HG02885 (cell line): ENCODE measurements at regions not wholly inside any gene's neighbourhood (a gene's known extent, or its start where the extent isn't known, plus 50 kb on each side); places are given as distances from the start of the nearest gene placed in this dataset.
"Not testable (repeated sequence)": the region's sequence is repeated elsewhere in the genome, so short reads cannot be mapped to it uniquely, and the experiment has no call there.

Source experiments
- ATAC-seq: cut with Tn5 transposase; IDR thresholded peaks from one replicate; pipeline ENCODE4 v1.9.1; 2021; ENCODE audit warnings: mild to moderate bottlenecking; ENCODE audit not compliant: unreplicated experiment, poor library complexity

- no peak for ATAC-seq
These were observed 470.0 kb downstream of the GASK1B start for GRCh38 chr4:157702831-157703230.

GRCh38 chr4:157701695-157701994 is 471.2 kb downstream of the GASK1B start:
- ATAC-seq: no peak

GRCh38 chr4:157700898-157701694 is 471.7 kb downstream of the GASK1B start:
- ATAC-seq: no peak

- ATAC-seq: no peak
These were observed 468.9 kb downstream of the GRIA2 start for GRCh38 chr4:157689476-157689875.

GRCh38 chr4:157687971-157688370 is 467.4 kb downstream of the GRIA2 start:
- no peak for ATAC-seq

GRCh38 chr4:157679326-157679725 is 458.8 kb downstream of the GRIA2 start:
- ATAC-seq: not testable (repeated sequence)

GRCh38 chr4:157678478-157678877 is 457.9 kb downstream of the GRIA2 start:
- ATAC-seq: no peak

- ATAC-seq: no peak
These were observed 454.2 kb downstream of the GRIA2 start for GRCh38 chr4:157674699-157675098.

GRCh38 chr4:157667836-157668235 is 447.3 kb downstream of the GRIA2 start:
- no peak for ATAC-seq

GRCh38 chr4:157664726-157665125 is 444.2 kb downstream of the GRIA2 start:
- no peak for ATAC-seq

GRCh38 chr4:157655096-157655809 is 434.7 kb downstream of the GRIA2 start:
- no peak for ATAC-seq

- ATAC-seq: no peak
These were observed 422.7 kb downstream of the GRIA2 start for GRCh38 chr4:157643257-157643656.

GRCh38 chr4:157634057-157634456 is 413.5 kb downstream of the GRIA2 start:
- ATAC-seq: no peak

GRCh38 chr4:157616741-157617472 is 396.4 kb downstream of the GRIA2 start:
- no peak for ATAC-seq

GRCh38 chr4:157607996-157608395 is 387.5 kb downstream of the GRIA2 start:
- ATAC-seq: no peak

- ATAC-seq: no peak
These were observed 380.1 kb downstream of the GRIA2 start for GRCh38 chr4:157600583-157600982.

GRCh38 chr4:157591245-157591644 is 370.7 kb downstream of the GRIA2 start:
- no peak for ATAC-seq

- ATAC-seq: no peak
These were observed 370.2 kb downstream of the GRIA2 start for GRCh38 chr4:157590679-157591078.

GRCh38 chr4:157587681-157588423 is 367.3 kb downstream of the GRIA2 start:
- no peak for ATAC-seq

- no peak for ATAC-seq
These were observed 361.6 kb downstream of the GRIA2 start for GRCh38 chr4:157582141-157582540.
